ENCODE measurements at regions not wholly inside any gene's neighbourhood (a gene's known extent, or its start where the extent isn't known, plus 50 kb on each side); places are given as distances from the start of the nearest gene placed in this dataset.

DNA sequence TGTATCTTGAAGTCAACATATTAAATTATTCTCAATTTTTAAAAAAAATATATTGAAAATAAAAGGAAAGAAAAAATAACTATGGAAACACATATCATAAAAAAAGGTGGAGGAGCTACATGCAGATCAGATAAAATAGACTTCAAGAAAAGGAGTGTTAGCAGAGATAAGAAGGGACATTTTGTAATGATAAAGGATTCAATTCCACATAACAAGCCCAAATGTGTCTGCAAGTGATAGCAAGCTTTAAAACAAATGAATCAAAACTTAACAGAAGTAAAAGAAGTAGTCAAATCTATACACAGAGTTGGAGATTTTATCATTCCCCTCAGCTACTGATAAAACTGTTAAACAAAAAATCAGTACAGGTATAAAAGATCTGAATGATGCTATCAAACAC, 74.9 kb downstream of the TTC32 start:
- TF ChIP-seq, protein P1, sequence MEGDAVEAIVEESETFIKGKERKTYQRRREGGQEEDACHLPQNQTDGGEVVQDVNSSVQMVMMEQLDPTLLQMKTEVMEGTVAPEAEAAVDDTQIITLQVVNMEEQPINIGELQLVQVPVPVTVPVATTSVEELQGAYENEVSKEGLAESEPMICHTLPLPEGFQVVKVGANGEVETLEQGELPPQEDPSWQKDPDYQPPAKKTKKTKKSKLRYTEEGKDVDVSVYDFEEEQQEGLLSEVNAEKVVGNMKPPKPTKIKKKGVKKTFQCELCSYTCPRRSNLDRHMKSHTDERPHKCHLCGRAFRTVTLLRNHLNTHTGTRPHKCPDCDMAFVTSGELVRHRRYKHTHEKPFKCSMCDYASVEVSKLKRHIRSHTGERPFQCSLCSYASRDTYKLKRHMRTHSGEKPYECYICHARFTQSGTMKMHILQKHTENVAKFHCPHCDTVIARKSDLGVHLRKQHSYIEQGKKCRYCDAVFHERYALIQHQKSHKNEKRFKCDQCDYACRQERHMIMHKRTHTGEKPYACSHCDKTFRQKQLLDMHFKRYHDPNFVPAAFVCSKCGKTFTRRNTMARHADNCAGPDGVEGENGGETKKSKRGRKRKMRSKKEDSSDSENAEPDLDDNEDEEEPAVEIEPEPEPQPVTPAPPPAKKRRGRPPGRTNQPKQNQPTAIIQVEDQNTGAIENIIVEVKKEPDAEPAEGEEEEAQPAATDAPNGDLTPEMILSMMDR (conservative IDR thresholded peaks at IDR 0.05; ENCODE audit: low read depth, low read length): no peak
- TF ChIP-seq EZH2 (IDR thresholded peaks at IDR 0.05; ENCODE audit: low read length, unreplicated experiment): no peak
- TF ChIP-seq EZH2phosphoT487 (IDR thresholded peaks at IDR 0.05; ENCODE audit: borderline replicate concordance, low read length): no peak

All from PC-3 (cell line).